ENCODE measurements at regions not wholly inside any gene's neighbourhood (a gene's known extent, or its start where the extent isn't known, plus 50 kb on each side); places are given as distances from the start of the nearest gene placed in this dataset.

GRCh38 chr20:11143481-11143880 is 469.7 kb upstream of the JAG1 start:
- DNase-seq (ENCODE audit: low spot score) = no peak
- TF ChIP-seq EZH2phosphoT487 (IDR thresholded peaks at IDR 0.05) (no peak), EZH2 (IDR thresholded peaks at IDR 0.05) (no peak), CTCF (IDR thresholded peaks at IDR 0.05) (no peak)
- peaks cover 3% of the 10 kb centered on the region for H3K9me3 Mint-ChIP-seq
- Histone ChIP-seq H3K27me3 (no peaks in the 10 kb centered on the region), H3K79me2 (ENCODE audit: low read depth) (no peaks in the 10 kb centered on the region), H3K4me3 (no peak overlapping the region), H3K9me3 (ENCODE audit: low read depth) (no peaks in the 10 kb centered on the region), H3K4me2 (no peak overlapping the region), H3F3A (ENCODE audit: low read depth) (no peaks in the 10 kb centered on the region), H4K20me1 (ENCODE audit: low read depth) (no peaks in the 10 kb centered on the region), H3K9ac (no peak overlapping the region), H3K4me1 (no peaks in the 10 kb centered on the region), H3K36me3 (no peaks in the 10 kb centered on the region), H2AFZ (replicated peaks) (no peak overlapping the region), H3K27ac (no peak overlapping the region)
- H3K27me3 Mint-ChIP-seq (ENCODE audit: insufficient read depth, low read depth) = peaks cover under 1% of the 10 kb centered on the region
- H3K4me3 Mint-ChIP-seq = no peak overlapping the region
- H3K27ac Mint-ChIP-seq = no peak overlapping the region
- H3K4me1 Mint-ChIP-seq = no peaks in the 10 kb centered on the region
- no peaks in the 10 kb centered on the region for H3K36me3 Mint-ChIP-seq

GRCh38 chr20:11144114-11144950 is 470.5 kb upstream of the JAG1 start:
- no peaks in the 10 kb centered on the region for H3F3A ChIP-seq (ENCODE audit: low read depth)
- H3K9ac ChIP-seq = no peak overlapping the region
- Mint-ChIP-seq H3K4me1 (no peaks in the 10 kb centered on the region), H3K4me3 (no peak overlapping the region), H3K27ac (no peak overlapping the region), H3K36me3 (no peaks in the 10 kb centered on the region), H3K27me3 (ENCODE audit: insufficient read depth, low read depth) (no peaks in the 10 kb centered on the region), H3K9me3 (peaks cover 3% of the 10 kb centered on the region)
- H3K27me3 ChIP-seq = no peaks in the 10 kb centered on the region
- no peak overlapping the region for H3K4me3 ChIP-seq
- no peaks in the 10 kb centered on the region for H3K36me3 ChIP-seq
- no peaks in the 10 kb centered on the region for H3K4me1 ChIP-seq
- no peaks in the 10 kb centered on the region for H3K79me2 ChIP-seq (ENCODE audit: low read depth)
- H3K27ac ChIP-seq = no peak overlapping the region
- no peak for TF ChIP-seq EZH2phosphoT487 (IDR thresholded peaks at IDR 0.05)
- no peak for TF ChIP-seq EZH2 (IDR thresholded peaks at IDR 0.05)
- no peak for TF ChIP-seq CTCF (IDR thresholded peaks at IDR 0.05)
- no peaks in the 10 kb centered on the region for H4K20me1 ChIP-seq (ENCODE audit: low read depth)
- no peak for DNase-seq (ENCODE audit: low spot score)
- H3K4me2 ChIP-seq = no peak overlapping the region
- H2AFZ ChIP-seq (replicated peaks) = no peak overlapping the region
- no peaks in the 10 kb centered on the region for H3K9me3 ChIP-seq (ENCODE audit: low read depth)

- Histone ChIP-seq H3F3A (ENCODE audit: low read depth) (no peaks in the 10 kb centered on the region), H3K4me2 (no peak overlapping the region), H3K9ac (no peak overlapping the region), H3K27me3 (no peaks in the 10 kb centered on the region), H3K36me3 (no peaks in the 10 kb centered on the region), H3K27ac (no peak overlapping the region), H3K9me3 (ENCODE audit: low read depth) (no peaks in the 10 kb centered on the region), H3K4me1 (no peaks in the 10 kb centered on the region), H3K4me3 (no peak overlapping the region), H4K20me1 (ENCODE audit: low read depth) (no peaks in the 10 kb centered on the region), H2AFZ (replicated peaks) (no peak overlapping the region), H3K79me2 (ENCODE audit: low read depth) (no peaks in the 10 kb centered on the region)
- H3K4me1 Mint-ChIP-seq = no peaks in the 10 kb centered on the region
- no peaks in the 10 kb centered on the region for H3K27me3 Mint-ChIP-seq (ENCODE audit: insufficient read depth, low read depth)
- no peak for DNase-seq (ENCODE audit: low spot score)
- no peaks in the 10 kb centered on the region for H3K9me3 Mint-ChIP-seq
- H3K27ac Mint-ChIP-seq = no peak overlapping the region
- no peak for TF ChIP-seq EZH2 (IDR thresholded peaks at IDR 0.05)
- no peak for TF ChIP-seq CTCF (IDR thresholded peaks at IDR 0.05)
- no peak for TF ChIP-seq EZH2phosphoT487 (IDR thresholded peaks at IDR 0.05)
- H3K4me3 Mint-ChIP-seq = no peak overlapping the region
- H3K36me3 Mint-ChIP-seq = no peaks in the 10 kb centered on the region
Measured at GRCh38 chr20:11145616-11146015, 471.8 kb upstream of the JAG1 start.
